Activated CD4-positive, alpha-beta T cell treated with anti-CD3 and anti-CD28 coated beads for 48 hours (primary cell): ENCODE measurements at regions not wholly inside any gene's neighbourhood (a gene's known extent, or its start where the extent isn't known, plus 50 kb on each side); places are given as distances from the start of the nearest gene placed in this dataset.

Experiments used
- DNase-seq: peaks from one replicate; pipeline ENCODE4 v3.0.0-alpha.2; 2020

GRCh38 chr1:48051466-48052126 lies 54.4 kb upstream of the TRABD2B start:
- DNase-seq = no peak

- no peak for DNase-seq
Measured at GRCh38 chr1:48049823-48050535, 52.8 kb upstream of the TRABD2B start.

GRCh38 chr1:48048980-48049379 lies 51.8 kb upstream of the TRABD2B start:
- DNase-seq = no peak

GRCh38 chr1:48048064-48048463 lies 50.9 kb upstream of the TRABD2B start:
- DNase-seq = no peak

GRCh38 chr1:48047116-48047515 lies 49.9 kb upstream of the TRABD2B start:
- no peak for DNase-seq
